Gastroesophageal sphincter (tissue), 3 donors: ENCODE measurements at regions not wholly inside any gene's neighbourhood (a gene's known extent, or its start where the extent isn't known, plus 50 kb on each side); places are given as distances from the start of the nearest gene placed in this dataset.

ENCODE experiments used
- POLR2A ChIP-seq, 2 donors: fragments of 450-650 bp; IDR thresholded peaks; one replicate each; pipeline ENCODE4 v1.6.1; 2017; ENCODE audit warnings: antibody characterized with exemption in 2 of 2, mild to moderate bottlenecking in 2 of 2, moderate library complexity in 1 of 2
- POLR2AphosphoS5 ChIP-seq: sonication (generic); formaldehyde crosslinking; IDR thresholded peaks from one replicate; pipeline ENCODE4 v1.6.1; 2017; ENCODE audit warnings: antibody characterized with exemption
- TF ChIP-seq, protein P1 (sequence below), 4 experiments: fragments of 200-600 bp in 2 of 4; fragments of 450-650 bp in 2 of 4; sonication (generic) in 1 of 4; IDR thresholded peaks; one replicate each; pipeline ENCODE4 v1.5.1; 2017 to 2019; ENCODE audit warnings: antibody characterized with exemption in 4 of 4, mild to moderate bottlenecking in 2 of 4, moderate library complexity in 2 of 4

DNA sequence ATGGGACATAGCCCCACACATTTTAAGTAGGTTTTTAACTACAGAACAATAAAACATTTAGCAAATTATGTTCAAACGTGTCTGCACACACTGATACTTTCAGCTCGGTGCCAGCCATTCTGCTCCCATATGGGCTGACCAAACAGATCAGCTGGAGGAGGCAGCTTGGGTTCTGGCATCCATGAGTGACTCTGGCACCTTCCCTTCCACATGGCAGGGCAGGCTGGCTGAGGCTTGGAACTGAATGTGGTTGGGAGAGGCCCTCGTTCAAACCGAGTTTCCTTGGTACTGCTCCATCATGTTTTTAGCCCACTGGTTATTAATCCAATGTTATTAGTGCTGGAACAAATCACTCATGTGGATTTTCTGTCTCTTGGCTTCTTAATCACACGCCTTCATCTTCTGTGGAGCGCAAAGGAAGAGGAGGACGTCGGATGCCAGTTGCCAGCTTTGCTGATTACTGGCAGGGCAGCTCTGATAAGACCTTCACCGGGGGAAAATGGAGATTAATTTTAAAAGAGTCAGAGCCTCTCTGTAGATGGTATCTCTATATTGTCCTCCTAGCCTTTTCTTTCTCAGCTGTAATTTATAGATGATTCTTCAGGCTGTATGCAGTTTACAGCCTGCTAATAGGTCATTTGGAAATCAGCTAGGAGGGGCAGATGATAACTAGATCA is 93.1 kb upstream of the TIAM2 start:
- TF ChIP-seq, protein P1, sequence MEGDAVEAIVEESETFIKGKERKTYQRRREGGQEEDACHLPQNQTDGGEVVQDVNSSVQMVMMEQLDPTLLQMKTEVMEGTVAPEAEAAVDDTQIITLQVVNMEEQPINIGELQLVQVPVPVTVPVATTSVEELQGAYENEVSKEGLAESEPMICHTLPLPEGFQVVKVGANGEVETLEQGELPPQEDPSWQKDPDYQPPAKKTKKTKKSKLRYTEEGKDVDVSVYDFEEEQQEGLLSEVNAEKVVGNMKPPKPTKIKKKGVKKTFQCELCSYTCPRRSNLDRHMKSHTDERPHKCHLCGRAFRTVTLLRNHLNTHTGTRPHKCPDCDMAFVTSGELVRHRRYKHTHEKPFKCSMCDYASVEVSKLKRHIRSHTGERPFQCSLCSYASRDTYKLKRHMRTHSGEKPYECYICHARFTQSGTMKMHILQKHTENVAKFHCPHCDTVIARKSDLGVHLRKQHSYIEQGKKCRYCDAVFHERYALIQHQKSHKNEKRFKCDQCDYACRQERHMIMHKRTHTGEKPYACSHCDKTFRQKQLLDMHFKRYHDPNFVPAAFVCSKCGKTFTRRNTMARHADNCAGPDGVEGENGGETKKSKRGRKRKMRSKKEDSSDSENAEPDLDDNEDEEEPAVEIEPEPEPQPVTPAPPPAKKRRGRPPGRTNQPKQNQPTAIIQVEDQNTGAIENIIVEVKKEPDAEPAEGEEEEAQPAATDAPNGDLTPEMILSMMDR (IDR thresholded peaks at IDR 0.05), result no peak
- no peak for TF ChIP-seq POLR2A (IDR thresholded peaks at IDR 0.05)
- TF ChIP-seq POLR2AphosphoS5, result no peak
